WI38 (cell line): ENCODE measurements at regions not wholly inside any gene's neighbourhood (a gene's known extent, or its start where the extent isn't known, plus 50 kb on each side); places are given as distances from the start of the nearest gene placed in this dataset.
"Not testable (repeated sequence)": the region's sequence is repeated elsewhere in the genome, so short reads cannot be mapped to it uniquely, and the experiment has no call there.

Experiments used
- H3K4me3 ChIP-seq: 2 replicates; pipeline ENCODE4 v1.5.1; 2011; ENCODE audit warnings: low read depth, mild to moderate bottlenecking, control low read depth, low read length
- TF ChIP-seq, protein P1 (sequence below): IDR thresholded peaks from 2 replicates; pipeline ENCODE4 v1.5.1; 2012; ENCODE audit warnings: low read depth, mild to moderate bottlenecking, control low read depth, low read length

DNA sequence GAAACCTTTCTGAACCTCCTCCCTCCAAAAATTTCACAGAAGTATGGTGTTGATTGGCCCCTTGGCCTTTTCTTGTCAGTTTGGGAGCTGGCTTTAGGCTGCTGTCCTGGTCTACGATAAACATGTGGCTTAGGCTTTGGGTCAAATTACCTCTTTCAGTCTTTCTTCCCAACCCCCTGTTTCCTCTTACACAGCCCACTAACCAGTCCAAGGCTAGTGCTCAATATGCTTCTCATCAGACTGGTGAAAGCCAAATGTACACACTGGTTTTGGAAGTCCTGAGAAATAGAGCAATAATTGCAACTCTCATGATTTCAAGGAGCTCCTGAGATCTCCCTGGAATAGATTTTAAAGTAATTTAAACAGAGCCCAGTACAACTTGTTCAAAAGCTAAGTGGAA, 933.7 kb upstream of the GJE1 start:
- H3K4me3 ChIP-seq, result no peak overlapping the region
- TF ChIP-seq, protein P1, sequence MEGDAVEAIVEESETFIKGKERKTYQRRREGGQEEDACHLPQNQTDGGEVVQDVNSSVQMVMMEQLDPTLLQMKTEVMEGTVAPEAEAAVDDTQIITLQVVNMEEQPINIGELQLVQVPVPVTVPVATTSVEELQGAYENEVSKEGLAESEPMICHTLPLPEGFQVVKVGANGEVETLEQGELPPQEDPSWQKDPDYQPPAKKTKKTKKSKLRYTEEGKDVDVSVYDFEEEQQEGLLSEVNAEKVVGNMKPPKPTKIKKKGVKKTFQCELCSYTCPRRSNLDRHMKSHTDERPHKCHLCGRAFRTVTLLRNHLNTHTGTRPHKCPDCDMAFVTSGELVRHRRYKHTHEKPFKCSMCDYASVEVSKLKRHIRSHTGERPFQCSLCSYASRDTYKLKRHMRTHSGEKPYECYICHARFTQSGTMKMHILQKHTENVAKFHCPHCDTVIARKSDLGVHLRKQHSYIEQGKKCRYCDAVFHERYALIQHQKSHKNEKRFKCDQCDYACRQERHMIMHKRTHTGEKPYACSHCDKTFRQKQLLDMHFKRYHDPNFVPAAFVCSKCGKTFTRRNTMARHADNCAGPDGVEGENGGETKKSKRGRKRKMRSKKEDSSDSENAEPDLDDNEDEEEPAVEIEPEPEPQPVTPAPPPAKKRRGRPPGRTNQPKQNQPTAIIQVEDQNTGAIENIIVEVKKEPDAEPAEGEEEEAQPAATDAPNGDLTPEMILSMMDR, result no peak

DNA sequence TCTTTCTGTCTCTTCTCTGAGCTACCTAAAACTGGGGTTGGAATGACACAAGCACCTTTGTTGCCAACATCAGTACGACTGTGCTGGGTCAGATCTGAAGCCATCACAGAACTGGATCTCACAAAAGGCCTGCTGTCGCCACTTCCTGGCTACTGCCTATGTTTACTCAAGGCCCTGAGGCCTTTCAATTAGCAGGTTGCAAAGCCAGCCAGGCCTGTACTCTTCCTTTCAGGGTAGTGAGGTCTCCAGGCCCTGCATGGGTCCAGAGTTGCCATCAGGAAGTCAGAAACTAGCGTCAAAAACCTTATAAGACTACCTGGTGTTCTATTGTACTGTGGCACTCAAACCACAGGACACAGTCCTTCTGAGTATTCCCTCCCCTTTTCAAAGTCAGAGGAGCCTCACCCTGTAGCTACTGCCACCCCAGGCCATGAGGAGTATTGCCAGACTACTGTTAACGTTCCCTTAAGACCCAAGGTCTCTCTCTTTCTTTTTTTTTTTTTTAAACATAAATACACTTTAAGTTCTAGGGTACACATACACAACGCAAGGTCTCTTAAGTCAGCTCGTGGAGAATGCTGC, 937.4 kb upstream of the GJE1 start:
- no peak overlapping the region for H3K4me3 ChIP-seq
- TF ChIP-seq, protein P1, result no peak

DNA sequence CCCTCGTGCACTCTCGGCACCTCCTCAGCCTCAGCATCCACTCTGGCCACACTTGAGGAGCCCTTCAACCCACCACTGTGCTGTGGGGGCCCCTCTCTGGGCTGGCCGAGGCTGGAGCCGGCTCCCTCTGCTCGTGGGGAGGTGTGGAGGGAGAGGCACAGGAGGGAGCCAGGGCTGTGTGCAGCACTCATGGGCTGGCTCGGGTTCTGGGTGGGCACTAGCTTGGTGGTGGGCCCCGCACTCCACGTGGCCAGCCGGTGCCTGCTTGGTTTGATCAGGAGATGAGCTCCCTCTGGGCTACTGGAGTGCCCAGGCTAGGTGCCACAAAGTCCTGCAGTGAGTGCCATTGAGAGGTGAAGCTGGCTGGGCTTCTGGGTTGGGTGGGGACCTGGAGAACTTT, 949.4 kb upstream of the GJE1 start:
- TF ChIP-seq, protein P1, result no peak
- H3K4me3 ChIP-seq, result no peak overlapping the region

DNA sequence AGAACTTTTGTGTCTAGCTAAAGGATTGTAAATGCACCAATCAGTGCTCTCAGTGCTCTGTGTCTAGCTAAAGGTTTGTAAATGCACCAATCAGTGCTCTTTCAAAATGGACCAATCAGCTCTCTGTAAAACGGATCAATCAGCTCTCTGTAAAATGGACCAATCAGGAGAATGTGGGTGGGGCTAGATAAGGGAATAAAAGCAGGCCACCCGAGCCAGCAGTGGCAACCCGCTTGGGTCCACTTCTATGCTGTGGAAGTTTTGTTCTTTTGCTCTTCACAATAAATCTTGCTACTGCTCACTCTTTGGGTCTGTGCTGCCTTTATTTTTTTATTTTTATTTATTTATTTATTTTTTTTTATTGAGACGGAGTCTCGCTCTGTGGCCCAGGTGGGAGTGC, 957.3 kb upstream of the GJE1 start:
- H3K4me3 ChIP-seq, result not testable (repeated sequence)

DNA sequence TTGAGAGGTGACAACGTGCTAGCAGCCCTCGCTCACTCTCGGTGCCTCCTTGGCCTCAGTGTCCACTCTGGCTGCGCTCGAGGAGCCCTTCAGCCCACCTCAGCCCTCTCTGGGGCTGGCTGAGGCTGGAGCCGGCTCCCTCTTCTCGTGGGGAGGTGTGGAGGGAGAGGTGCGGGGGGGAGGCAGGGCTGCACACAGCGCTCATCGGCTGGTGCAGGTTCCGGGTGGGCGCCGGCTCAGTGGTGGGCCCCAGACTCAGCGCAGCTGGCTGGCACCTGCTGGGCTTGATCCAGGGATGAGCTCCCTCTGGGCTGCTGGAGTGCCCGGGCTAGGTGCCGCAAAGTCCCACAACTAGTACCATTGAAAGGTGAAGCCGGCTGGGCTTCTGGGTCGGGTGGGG, 957.8 kb upstream of the GJE1 start:
- TF ChIP-seq, protein P1, result no peak
- H3K4me3 ChIP-seq, result no peak overlapping the region

DNA sequence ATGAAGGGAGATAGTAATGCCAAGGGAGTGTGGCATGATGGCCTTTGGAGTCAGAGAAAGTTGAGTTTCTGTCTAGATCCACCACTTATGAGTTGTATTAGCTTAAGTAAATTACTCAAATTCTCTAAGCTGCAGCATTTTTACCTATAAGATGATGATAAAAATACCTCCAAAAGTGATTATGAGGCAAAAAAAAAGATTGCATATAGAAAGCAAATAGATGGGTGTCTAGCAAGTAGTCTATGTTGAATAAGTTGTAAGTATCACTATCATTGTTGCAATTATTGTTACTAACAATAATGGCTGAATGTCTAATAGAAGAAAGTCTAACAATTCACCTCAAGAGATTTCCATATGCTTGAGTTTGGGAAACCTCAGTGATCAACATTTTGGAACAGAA, 959.2 kb upstream of the GJE1 start:
- H3K4me3 ChIP-seq, result no peak overlapping the region

DNA sequence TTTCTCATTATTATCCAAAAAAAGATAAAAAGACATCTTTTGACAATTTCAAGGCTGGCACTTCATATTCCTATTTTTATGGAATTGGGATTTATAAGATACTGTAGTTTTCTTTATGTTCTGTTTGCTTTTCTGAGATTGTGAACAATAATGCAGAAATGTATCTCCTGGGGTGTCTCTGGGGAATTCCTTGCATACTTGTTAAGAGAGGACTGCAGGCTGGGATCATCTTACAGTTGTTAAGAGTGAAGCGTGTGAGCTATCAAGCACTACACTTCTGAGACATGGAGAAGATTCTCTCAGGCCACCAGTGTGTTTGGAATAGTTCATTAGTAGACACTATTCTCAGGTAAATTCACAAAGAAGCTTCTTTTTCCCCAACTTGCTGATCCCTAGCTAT, 963.3 kb upstream of the GJE1 start:
- TF ChIP-seq, protein P1, result no peak
- H3K4me3 ChIP-seq, result no peak overlapping the region

More for the DNA sequence above, 959.2 kb upstream of the GJE1 start:
- TF ChIP-seq, protein P1, result no peak

DNA sequence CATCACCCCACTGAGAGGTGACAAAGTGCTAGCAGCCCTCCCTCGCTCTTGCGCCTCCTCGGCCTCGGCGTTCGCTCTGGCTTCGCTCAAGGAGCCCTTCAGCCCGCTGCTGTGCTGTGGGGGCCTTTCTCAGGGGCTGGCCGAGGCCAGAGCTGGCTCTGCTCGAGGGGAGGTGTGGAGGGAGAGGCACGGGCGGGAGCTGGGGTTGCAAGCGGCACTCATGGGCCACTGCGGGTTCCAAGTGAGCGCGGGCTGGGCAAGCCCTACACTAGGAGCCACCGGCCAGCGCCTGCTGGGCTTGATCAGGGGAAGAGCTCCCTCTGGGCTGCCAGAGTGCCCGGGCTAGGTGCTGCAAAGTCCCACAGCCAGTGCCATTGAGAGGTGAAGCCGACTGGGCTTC, 964.8 kb upstream of the GJE1 start:
- TF ChIP-seq, protein P1, result no peak
- no peak overlapping the region for H3K4me3 ChIP-seq
